Activated naive CD8-positive, alpha-beta T cell (primary cell): ENCODE measurements at regions not wholly inside any gene's neighbourhood (a gene's known extent, or its start where the extent isn't known, plus 50 kb on each side); places are given as distances from the start of the nearest gene placed in this dataset.

Experiments used
- H3K27ac Mint-ChIP-seq: one replicate; pipeline ENCODE4 v1.8.0; 2021; ENCODE audit warnings: mixed read lengths
- H3K27me3 Mint-ChIP-seq: one replicate; pipeline ENCODE4 v1.8.0; 2021; ENCODE audit warnings: mixed read lengths
- H3K36me3 Mint-ChIP-seq: one replicate; pipeline ENCODE4 v1.8.0; 2021; ENCODE audit warnings: mixed read lengths
- H3K4me1 Mint-ChIP-seq: one replicate; pipeline ENCODE4 v1.8.0; 2021; ENCODE audit warnings: low read depth, mixed read lengths
- H3K4me3 Mint-ChIP-seq: one replicate; pipeline ENCODE4 v1.8.0; 2021; ENCODE audit warnings: mild to moderate bottlenecking, mixed read lengths
- H3K9me3 Mint-ChIP-seq: one replicate; pipeline ENCODE4 v1.8.0; 2021; ENCODE audit warnings: low read depth, mixed read lengths

- Mint-ChIP-seq H3K27ac (no peak overlapping the region), H3K4me1 (no peaks in the 10 kb centered on the region), H3K9me3 (no peaks in the 10 kb centered on the region), H3K4me3 (no peak overlapping the region), H3K36me3 (no peaks in the 10 kb centered on the region), H3K27me3 (peaks cover 19% of the 10 kb centered on the region)
Observed at GRCh38 chr1:112285316-112285715, 110.7 kb upstream of the CTTNBP2NL start.

- Mint-ChIP-seq H3K4me3 (no peak overlapping the region), H3K27ac (no peak overlapping the region), H3K9me3 (no peaks in the 10 kb centered on the region), H3K4me1 (no peaks in the 10 kb centered on the region), H3K36me3 (no peaks in the 10 kb centered on the region), H3K27me3 (peaks cover 19% of the 10 kb centered on the region)
Observed at GRCh38 chr1:112285746-112286145, 110.3 kb upstream of the CTTNBP2NL start.

DNA sequence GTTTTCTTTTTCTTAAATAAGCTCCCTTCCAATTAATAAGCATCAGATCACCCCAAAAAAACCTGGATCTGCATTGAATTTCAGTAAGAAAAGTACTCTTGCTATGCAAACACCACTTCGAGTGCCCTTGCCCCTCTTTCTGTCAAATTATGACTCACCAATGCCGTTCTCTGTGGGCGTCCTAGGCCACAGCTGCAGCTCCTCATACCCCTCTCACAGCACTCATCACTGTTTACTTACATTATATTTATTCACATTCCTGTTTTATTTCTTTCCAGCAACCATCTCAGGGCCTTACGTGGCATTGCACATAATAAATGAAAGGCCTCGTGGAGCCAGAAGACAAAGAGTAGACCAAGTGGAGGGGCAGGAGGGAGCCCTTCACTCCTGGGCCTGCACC is 99.1 kb upstream of the CTTNBP2NL start:
- Mint-ChIP-seq H3K27me3 (peaks cover 5% of the 10 kb centered on the region), H3K36me3 (no peaks in the 10 kb centered on the region), H3K27ac (no peak overlapping the region), H3K4me3 (no peak overlapping the region), H3K4me1 (no peaks in the 10 kb centered on the region), H3K9me3 (peaks cover 4% of the 10 kb centered on the region)

DNA sequence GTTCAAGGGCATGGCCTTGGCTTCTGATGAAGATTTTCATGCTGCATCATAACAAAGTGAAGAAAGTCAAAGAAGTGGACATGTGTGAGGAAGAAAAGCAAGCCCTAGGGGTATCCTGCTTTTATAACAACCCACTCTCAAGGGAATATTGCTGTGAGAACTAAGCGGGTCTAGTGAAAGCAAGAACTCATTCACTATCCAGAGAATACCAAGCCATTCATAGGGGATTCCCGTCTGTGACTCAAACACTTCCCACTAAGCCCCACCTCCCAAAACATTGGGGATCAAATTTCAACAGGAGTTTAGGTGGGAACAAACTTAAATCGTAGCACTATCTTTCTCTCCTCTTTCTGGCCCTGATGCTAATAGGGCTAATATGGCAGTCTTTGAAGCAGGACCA is 98.5 kb upstream of the CTTNBP2NL start:
- no peak overlapping the region for H3K27ac Mint-ChIP-seq
- H3K27me3 Mint-ChIP-seq: peaks cover 5% of the 10 kb centered on the region
- H3K4me3 Mint-ChIP-seq: no peak overlapping the region
- H3K9me3 Mint-ChIP-seq: peaks cover 4% of the 10 kb centered on the region
- H3K36me3 Mint-ChIP-seq: no peaks in the 10 kb centered on the region
- H3K4me1 Mint-ChIP-seq: no peaks in the 10 kb centered on the region

DNA sequence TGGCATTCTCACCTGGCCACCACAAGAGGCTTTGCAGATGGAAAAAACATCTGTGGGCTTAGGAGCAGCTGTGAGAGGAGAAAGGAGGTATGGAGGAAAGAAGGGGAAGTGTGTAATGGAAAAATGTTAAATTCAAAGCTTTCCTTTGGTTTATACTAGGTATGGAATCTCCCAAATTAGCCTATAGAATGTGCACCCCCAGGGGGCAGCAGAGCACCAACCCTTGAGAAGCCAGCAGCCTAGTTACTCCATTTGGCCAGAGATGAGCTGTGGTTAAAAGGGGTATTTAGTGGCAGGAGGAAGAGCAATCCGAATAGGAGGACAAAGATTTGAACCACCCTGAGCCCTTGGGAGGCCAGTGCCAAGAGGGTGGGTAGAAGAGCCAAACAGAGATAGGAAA is 97.5 kb upstream of the CTTNBP2NL start:
- Mint-ChIP-seq H3K36me3 (no peaks in the 10 kb centered on the region), H3K4me1 (no peaks in the 10 kb centered on the region), H3K27me3 (peaks cover 5% of the 10 kb centered on the region), H3K4me3 (no peak overlapping the region), H3K9me3 (peaks cover 4% of the 10 kb centered on the region), H3K27ac (no peak overlapping the region)

DNA sequence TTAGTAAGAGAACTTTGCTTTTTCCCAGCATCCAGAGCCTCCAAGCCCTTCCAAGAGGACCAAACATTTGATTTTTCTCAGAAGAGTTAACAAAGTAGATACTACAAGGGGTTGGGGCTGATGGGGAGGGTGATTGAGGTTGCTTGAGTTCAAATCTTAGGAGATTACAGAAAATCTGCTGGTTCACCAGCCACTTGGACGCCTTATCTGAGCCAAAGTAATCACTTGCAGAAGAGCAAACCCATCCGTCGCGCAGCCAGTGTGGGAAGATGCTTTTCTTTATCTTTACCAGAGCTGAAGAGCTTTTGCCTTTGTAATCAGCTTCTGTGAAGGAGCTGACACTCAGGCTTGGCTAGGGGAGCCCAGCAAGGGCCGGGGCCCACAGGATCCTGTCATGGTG is 91.9 kb upstream of the CTTNBP2NL start:
- H3K36me3 Mint-ChIP-seq: no peaks in the 10 kb centered on the region
- H3K27me3 Mint-ChIP-seq: peaks cover 1% of the 10 kb centered on the region
- no peaks in the 10 kb centered on the region for H3K4me1 Mint-ChIP-seq
- no peak overlapping the region for H3K27ac Mint-ChIP-seq
- no peaks in the 10 kb centered on the region for H3K9me3 Mint-ChIP-seq
- no peak overlapping the region for H3K4me3 Mint-ChIP-seq

GRCh38 chr1:112304612-112305011 is 91.4 kb upstream of the CTTNBP2NL start:
- Mint-ChIP-seq H3K4me1 (no peaks in the 10 kb centered on the region), H3K9me3 (no peaks in the 10 kb centered on the region), H3K36me3 (no peaks in the 10 kb centered on the region), H3K27me3 (peaks cover 2% of the 10 kb centered on the region), H3K27ac (no peak overlapping the region), H3K4me3 (no peak overlapping the region)

GRCh38 chr1:112307930-112308591 is 88.0 kb upstream of the CTTNBP2NL start:
- Mint-ChIP-seq H3K4me3 (no peak overlapping the region), H3K4me1 (no peaks in the 10 kb centered on the region), H3K27me3 (peaks cover 8% of the 10 kb centered on the region), H3K9me3 (no peaks in the 10 kb centered on the region), H3K27ac (no peak overlapping the region), H3K36me3 (no peaks in the 10 kb centered on the region)

GRCh38 chr1:112308716-112309115 is 87.3 kb upstream of the CTTNBP2NL start:
- peaks cover 8% of the 10 kb centered on the region for H3K27me3 Mint-ChIP-seq
- no peak overlapping the region for H3K27ac Mint-ChIP-seq
- no peaks in the 10 kb centered on the region for H3K9me3 Mint-ChIP-seq
- no peaks in the 10 kb centered on the region for H3K4me1 Mint-ChIP-seq
- no peak overlapping the region for H3K4me3 Mint-ChIP-seq
- H3K36me3 Mint-ChIP-seq: no peaks in the 10 kb centered on the region

GRCh38 chr1:112309499-112309898 is 86.5 kb upstream of the CTTNBP2NL start:
- H3K27me3 Mint-ChIP-seq: peaks cover 8% of the 10 kb centered on the region
- H3K9me3 Mint-ChIP-seq: no peaks in the 10 kb centered on the region
- no peak overlapping the region for H3K4me3 Mint-ChIP-seq
- no peaks in the 10 kb centered on the region for H3K36me3 Mint-ChIP-seq
- no peaks in the 10 kb centered on the region for H3K4me1 Mint-ChIP-seq
- no peak overlapping the region for H3K27ac Mint-ChIP-seq

GRCh38 chr1:112312315-112312714 is 83.7 kb upstream of the CTTNBP2NL start:
- no peak overlapping the region for H3K4me3 Mint-ChIP-seq
- H3K9me3 Mint-ChIP-seq: no peaks in the 10 kb centered on the region
- H3K4me1 Mint-ChIP-seq: no peaks in the 10 kb centered on the region
- H3K27me3 Mint-ChIP-seq: peaks cover 8% of the 10 kb centered on the region
- H3K36me3 Mint-ChIP-seq: no peaks in the 10 kb centered on the region
- no peak overlapping the region for H3K27ac Mint-ChIP-seq

GRCh38 chr1:112312879-112313278 is 83.1 kb upstream of the CTTNBP2NL start:
- H3K4me3 Mint-ChIP-seq: no peak overlapping the region
- no peaks in the 10 kb centered on the region for H3K4me1 Mint-ChIP-seq

GRCh38 chr1:112316254-112316913 is 79.6 kb upstream of the CTTNBP2NL start:
- Mint-ChIP-seq H3K36me3 (no peaks in the 10 kb centered on the region), H3K4me3 (no peak overlapping the region), H3K4me1 (no peaks in the 10 kb centered on the region), H3K9me3 (no peaks in the 10 kb centered on the region), H3K27me3 (peaks cover 5% of the 10 kb centered on the region), H3K27ac (no peak overlapping the region)

More at GRCh38 chr1:112312879-112313278, 83.1 kb upstream of the CTTNBP2NL start:
- Mint-ChIP-seq H3K9me3 (no peaks in the 10 kb centered on the region), H3K27ac (no peak overlapping the region), H3K36me3 (no peaks in the 10 kb centered on the region), H3K27me3 (peaks cover 8% of the 10 kb centered on the region)

GRCh38 chr1:112317140-112317539 is 78.9 kb upstream of the CTTNBP2NL start:
- Mint-ChIP-seq H3K4me3 (no peak overlapping the region), H3K27ac (no peak overlapping the region), H3K4me1 (no peaks in the 10 kb centered on the region), H3K27me3 (peaks cover 1% of the 10 kb centered on the region), H3K36me3 (no peaks in the 10 kb centered on the region), H3K9me3 (no peaks in the 10 kb centered on the region)

DNA sequence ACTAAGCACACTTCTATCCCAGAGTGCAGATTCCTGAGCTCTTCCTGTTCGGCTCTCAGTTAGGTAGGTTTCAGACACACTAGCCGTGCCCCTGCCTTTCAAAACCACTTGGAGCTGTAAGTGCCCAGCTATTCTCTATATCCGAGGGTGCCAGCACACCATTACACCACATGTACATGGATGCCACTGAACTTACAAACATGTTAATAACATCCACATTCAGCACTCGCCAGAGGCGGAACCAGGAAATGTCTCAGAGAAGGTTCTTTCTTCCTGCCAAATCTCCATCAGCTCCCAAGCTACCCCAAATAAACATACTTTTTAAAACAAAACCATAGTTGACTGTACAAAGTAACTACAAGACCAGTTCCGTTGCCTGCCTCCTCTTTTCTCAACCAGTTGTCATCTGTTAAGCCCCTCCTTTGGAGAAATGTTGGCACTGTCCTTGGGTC is 78.4 kb upstream of the CTTNBP2NL start:
- no peaks in the 10 kb centered on the region for H3K36me3 Mint-ChIP-seq
- no peaks in the 10 kb centered on the region for H3K4me1 Mint-ChIP-seq
- H3K4me3 Mint-ChIP-seq: no peak overlapping the region
- H3K27ac Mint-ChIP-seq: no peak overlapping the region
- peaks cover 1% of the 10 kb centered on the region for H3K27me3 Mint-ChIP-seq
- H3K9me3 Mint-ChIP-seq: no peaks in the 10 kb centered on the region

DNA sequence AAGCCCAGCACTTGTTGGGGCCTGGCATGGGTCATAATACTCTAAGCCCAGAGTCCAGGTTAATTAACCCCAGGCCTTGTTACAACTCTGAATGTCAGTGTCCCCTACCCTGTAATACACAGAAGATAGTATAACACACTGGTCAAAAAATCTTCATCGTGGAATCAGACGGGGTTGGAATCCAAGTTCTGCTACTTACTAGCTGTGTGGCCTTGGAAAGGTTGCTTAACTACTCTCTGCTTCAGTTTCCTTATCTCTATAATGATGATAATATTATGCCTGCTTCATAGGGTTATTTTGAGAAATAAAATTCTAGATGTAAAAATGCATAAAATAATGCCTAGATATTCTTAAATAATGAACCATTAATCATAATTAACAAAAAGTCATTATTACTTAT is 77.8 kb upstream of the CTTNBP2NL start:
- Mint-ChIP-seq H3K27me3 (peaks cover 1% of the 10 kb centered on the region), H3K36me3 (no peaks in the 10 kb centered on the region), H3K9me3 (no peaks in the 10 kb centered on the region), H3K4me3 (no peak overlapping the region), H3K27ac (no peak overlapping the region), H3K4me1 (no peaks in the 10 kb centered on the region)
